HG03135 (cell line): ENCODE measurements at regions not wholly inside any gene's neighbourhood (a gene's known extent, or its start where the extent isn't known, plus 50 kb on each side); places are given as distances from the start of the nearest gene placed in this dataset.
"Not testable (repeated sequence)": the region's sequence is repeated elsewhere in the genome, so short reads cannot be mapped to it uniquely, and the experiment has no call there.

Experiments used
- ATAC-seq: cut with Tn5 transposase; IDR thresholded peaks from one replicate; pipeline ENCODE4 v1.9.1; 2021; ENCODE audit warnings: mild to moderate bottlenecking, moderate library complexity; ENCODE audit not compliant: unreplicated experiment

GRCh38 chr2:173711816-173712215, 253.4 kb downstream of the SP3 start:
- no peak for ATAC-seq

GRCh38 chr2:173713904-173714555, 251.1 kb downstream of the SP3 start:
- ATAC-seq: no peak

- no peak for ATAC-seq
Measured at GRCh38 chr2:173715441-173715840, 249.7 kb downstream of the SP3 start.

DNA sequence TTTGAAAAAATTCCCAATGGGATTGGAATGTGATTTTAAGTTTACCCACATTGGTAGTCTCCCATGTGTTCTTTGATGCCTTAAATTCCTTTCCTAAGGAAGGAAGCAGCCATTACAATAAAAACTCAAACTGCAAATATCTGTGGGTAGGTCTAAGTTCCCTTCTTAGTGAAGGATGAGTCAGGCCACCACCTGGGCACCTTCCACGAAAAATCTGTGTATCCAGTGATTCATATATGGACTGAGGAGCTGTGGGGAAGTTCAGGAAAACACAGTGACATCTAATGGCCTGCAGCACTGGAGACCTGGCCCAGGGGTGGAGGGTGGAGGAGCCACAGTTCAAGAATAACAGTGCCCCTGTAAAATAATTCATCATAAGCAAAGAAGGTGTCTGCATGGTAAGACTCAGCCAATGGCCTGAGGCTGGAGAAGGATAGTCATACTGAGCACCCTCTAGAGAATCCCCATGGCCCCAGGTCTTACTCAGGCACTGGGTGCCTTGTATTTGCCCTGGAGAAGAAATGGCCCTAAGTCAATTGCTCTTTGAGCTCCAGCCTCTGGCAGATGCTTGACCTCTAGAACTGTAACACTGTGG, 248.6 kb downstream of the SP3 start:
- ATAC-seq: no peak

DNA sequence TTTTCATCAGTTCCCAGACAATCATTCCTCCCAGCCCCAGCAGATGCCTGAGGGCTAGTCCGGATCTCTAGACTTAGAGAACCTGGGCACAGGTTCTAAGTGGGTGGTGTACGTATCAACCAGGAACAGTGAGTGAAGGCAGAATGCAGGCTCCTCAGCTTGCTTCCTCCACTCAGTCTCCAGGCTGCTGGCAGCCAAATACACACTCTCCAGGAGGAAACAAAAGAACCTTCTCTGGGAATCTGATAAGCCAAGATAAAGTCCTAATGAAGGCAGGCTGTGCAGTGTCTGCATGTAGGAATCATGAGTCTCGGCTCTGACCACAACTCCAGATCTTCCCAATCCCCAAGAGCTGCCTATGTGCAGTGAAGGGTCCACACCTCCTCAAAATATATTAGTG, 245.7 kb downstream of the SP3 start:
- ATAC-seq: no peak

DNA sequence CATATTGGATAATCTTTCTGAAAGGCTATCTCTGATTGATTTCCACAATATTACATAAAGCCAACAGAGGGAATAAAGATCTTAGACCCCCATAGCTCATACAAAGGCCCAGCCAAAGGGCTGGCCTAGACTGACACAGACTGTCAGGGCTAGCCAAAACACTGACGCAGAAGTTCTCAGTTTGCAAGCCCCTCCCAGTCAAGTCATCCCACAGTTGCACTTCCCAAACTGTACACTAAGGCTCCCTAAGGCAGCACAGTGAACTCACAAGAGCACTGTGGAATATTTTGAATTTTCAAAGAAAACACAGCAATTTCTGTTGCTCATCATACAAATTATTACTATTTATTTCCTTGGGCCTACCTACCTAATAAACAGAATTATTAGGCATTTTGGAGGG, 244.9 kb downstream of the SP3 start:
- ATAC-seq: no peak

DNA sequence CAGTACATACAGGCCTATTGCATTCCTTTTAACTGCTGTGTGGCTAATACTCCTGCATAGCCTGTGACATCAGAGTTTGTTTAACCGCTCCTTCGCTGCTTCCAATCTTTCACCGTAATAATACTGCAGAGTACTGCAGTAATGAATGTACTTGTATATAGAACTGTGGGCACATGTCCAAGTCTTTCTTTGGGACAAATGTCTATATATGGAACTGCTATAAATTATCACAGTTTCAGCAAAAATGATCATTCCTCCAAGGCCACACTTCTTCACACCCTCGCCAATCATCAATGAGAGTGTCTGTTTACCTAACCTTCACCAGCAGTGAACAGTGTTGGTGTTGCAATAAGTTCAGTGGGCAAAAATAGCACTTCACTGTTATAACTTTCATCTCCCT, 230.4 kb downstream of the SP3 start:
- no peak for ATAC-seq

GRCh38 chr2:173737954-173738575, 227.1 kb downstream of the SP3 start:
- not testable (repeated sequence) for ATAC-seq

GRCh38 chr2:173739006-173739405, 226.2 kb downstream of the SP3 start:
- no peak for ATAC-seq

DNA sequence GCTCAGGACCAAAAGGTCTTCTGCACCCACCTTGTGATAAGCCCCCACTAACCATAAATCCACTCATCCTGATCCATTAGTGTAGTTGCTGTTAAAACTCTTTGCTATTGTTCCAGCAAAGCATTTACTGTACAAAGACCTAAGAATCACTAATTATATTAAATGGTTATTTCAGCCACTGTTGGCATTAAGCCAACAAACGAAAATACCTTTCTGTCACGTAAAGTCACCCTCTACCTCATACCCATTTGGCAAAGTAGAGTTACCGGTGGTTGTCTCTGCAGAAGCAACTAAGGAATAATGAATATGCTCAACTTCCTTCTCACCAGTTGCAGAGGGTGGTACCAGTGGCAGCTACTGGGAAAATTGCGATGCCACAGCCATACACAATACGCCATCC, 224.5 kb downstream of the SP3 start:
- no peak for ATAC-seq

DNA sequence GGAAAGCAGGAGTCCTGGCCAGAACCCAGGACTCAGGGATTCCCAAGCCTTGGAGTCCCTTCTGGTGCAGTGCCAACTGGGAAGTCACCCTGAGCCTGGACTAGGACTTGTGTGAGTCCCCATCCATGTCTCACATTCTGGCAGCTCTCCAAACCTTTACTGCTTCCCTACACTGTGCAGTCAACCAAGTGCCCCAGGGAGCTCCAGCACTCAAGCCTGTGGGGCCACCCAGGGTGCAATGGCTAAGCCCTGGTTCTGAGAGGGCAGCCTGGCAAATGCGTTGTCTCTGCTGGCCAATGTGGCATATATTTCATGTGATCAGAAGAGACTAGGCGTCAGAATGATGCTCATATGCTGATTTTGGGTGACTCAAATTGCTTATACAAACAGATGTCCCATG, 223.4 kb downstream of the SP3 start:
- no peak for ATAC-seq

GRCh38 chr2:173747035-173747434, 218.1 kb downstream of the SP3 start:
- ATAC-seq: no peak

- ATAC-seq: no peak
Measured at GRCh38 chr2:173749315-173749714, 215.9 kb downstream of the SP3 start.

DNA sequence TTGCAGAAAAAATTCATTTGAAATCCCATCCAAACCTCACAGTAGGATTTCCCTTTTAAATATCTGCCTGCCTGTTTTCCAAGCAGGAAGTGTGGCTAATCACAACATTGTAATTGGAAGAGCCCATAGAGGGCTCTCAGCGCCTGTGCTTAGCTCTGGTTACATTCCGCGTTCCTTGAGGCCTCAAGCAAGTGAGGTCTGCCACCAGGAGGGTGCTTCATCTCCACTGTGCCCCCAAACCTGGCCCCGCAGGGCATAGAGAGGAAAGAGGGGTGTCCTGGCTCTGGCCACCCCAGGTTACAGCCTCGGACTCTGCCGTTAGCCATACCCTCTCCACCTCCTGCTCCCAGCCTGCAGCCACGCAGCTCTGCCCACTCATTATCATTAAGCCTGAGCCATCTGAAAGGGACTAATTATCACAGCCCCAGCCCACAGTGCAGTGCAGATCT, 214.8 kb downstream of the SP3 start:
- no peak for ATAC-seq

DNA sequence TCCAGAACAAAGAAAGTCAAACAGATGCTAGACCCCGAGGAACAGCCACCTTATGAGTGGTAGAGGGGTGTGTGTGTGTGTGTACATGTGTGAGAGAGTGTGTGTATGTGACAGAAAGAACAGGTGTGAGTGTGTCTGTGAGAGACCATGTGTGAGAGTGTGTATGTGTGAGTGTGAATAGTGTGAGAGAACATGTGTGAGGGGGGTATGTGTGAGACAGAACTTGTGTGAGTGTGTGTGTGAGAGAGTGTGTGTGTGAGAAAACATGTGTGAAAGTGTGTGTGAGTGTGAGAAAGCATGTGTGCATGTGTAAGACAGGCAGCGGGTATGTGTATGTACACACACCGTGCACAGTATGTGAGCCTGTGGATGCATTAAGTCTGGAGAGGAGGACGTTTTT, 214.3 kb downstream of the SP3 start:
- ATAC-seq: no peak

DNA sequence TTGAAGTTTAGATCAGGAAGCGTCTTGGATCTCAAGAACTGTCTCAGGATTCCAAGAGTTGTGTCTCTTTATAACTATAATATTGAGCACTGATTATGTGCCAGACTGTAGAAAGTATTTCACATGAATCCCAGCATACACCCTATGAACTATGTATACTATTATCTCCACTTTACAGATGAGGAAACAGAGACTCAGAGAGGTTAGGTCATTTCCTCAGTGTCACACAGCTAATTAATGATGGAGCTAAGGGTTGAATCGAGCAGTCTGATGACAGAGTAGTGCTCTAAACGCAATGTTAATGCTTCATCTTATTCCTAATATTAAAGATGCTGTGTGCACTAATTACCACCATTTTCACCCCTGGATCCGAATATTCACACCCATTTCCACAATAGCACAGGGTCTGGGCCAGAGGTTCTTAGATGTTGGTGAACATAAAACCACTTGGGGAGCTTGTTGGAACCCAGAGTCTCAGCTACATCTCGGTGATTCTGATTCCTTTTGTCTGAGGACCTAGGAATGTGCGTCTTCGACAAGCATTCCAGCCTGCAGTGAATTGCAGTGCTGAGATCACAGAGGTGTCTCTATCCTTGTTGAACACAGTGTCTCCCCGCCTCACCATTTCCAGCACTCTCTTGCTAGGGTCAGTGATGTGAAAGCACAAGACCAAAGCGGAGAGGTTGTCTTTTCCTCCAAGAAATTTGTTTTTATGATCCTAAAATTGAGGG, 213.8 kb downstream of the SP3 start:
- ATAC-seq: no peak

DNA sequence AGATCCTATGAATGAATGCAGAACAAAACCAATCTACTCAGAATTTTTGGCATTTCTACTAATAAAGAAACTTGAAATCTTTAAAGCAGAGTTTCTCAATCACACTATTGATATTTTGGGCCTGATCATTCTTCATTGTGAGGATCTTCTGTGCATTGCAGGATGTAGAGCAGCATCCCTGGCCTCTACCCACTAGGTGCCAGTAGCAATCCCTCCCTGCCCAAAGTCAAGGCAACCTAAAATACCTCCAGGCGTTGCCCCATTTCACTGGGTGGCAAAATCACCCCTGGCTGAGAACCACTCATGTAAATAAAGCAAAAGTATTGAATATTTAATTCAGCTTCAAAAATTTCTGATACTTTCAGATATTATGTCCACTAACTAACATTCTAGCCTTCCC, 213.0 kb downstream of the SP3 start:
- ATAC-seq: no peak

- ATAC-seq: no peak
Measured at GRCh38 chr2:173753441-173753840, 211.7 kb downstream of the SP3 start.

DNA sequence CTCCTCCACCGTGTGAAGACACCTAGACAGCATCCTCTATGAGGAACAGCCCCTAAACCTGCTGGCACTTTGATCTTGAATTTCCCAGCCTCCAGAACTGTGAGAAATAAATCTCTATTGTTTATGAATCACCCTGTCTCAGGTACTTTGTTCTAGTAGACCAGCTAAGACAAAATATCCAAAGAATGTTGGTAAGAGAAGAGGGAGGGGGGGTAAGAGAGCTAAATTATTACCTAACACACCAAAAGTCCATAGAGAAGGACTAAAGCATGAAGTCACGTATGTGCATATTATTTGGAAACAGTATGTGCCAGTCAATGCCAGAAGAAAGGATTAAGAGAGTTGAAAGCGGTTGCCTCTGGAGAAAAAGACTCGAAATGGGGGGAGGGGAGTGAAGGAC, 211.0 kb downstream of the SP3 start:
- no peak for ATAC-seq

GRCh38 chr2:173754837-173755236, 210.3 kb downstream of the SP3 start:
- ATAC-seq: no peak

- no peak for ATAC-seq
Measured at GRCh38 chr2:173755798-173756197, 209.4 kb downstream of the SP3 start.

DNA sequence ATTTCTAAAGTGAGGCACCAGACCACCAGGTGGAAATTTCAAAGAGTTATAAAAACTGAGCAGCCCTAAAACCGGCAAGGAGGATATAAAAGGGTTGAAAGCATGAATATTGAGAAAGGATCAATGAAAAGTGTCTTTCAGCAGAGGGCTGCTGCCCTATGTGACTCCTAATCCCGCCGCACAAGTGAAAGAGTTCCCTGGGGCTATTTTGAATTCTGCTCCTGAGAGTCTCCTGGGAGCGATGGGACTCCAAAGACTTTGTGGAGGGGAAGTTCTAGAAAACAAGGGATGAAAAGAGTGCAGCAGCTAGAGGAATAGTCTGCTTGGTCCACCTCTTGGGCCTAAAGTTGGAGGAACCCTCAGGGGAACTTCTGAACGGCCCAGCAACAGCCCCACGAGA, 205.2 kb downstream of the SP3 start:
- ATAC-seq: no peak
